Endodermal cell (in vitro differentiated cells): ENCODE measurements at regions not wholly inside any gene's neighbourhood (a gene's known extent, or its start where the extent isn't known, plus 50 kb on each side); places are given as distances from the start of the nearest gene placed in this dataset.

Experiments
- DNase-seq: peaks from one replicate; pipeline ENCODE4 v3.0.0-alpha.2; 2017
- H3K27ac ChIP-seq: 2 replicates; pipeline ENCODE4 v1.5.1; 2013; ENCODE audit warnings: mild to moderate bottlenecking, low read depth, low read length, moderate library complexity
- H3K27me3 ChIP-seq: 2 replicates; pipeline ENCODE4 v1.6.1; 2013; ENCODE audit warnings: mild to moderate bottlenecking, low read length, moderate library complexity; ENCODE audit not compliant: insufficient read depth, control insufficient read depth, poor library complexity, severe bottlenecking
- H3K36me3 ChIP-seq: 2 replicates; pipeline ENCODE4 v1.7.0; 2013; ENCODE audit warnings: mild to moderate bottlenecking, low read length, moderate library complexity; ENCODE audit not compliant: control insufficient read depth, insufficient read depth
- H3K4me1 ChIP-seq: one replicate; pipeline ENCODE4 v1.7.0; 2013; ENCODE audit warnings: low read length; ENCODE audit not compliant: control insufficient read depth, insufficient read depth
- H3K4me3 ChIP-seq: 2 replicates; pipeline ENCODE4 v1.5.1; 2013; ENCODE audit warnings: mild to moderate bottlenecking, low read length, moderate library complexity
- H3K9ac ChIP-seq: 2 replicates; pipeline ENCODE4 v1.6.1; 2013; ENCODE audit warnings: mild to moderate bottlenecking, low read length, moderate library complexity; ENCODE audit not compliant: poor library complexity, severe bottlenecking; ENCODE audit errors: extremely low read depth
- H3K9me3 ChIP-seq: 2 replicates; pipeline ENCODE4 v1.6.1; 2013; ENCODE audit warnings: mild to moderate bottlenecking, low read length, moderate library complexity; ENCODE audit not compliant: control insufficient read depth
- H3K27ac Mint-ChIP-seq: 2 replicates; pipeline ENCODE4 v1.8.0; 2020; ENCODE audit warnings: mixed read lengths
- H3K27me3 Mint-ChIP-seq: 2 replicates; pipeline ENCODE4 v1.8.0; 2021; ENCODE audit warnings: mild to moderate bottlenecking, mixed read lengths; ENCODE audit not compliant: insufficient read depth
- H3K36me3 Mint-ChIP-seq: 2 replicates; pipeline ENCODE4 v1.8.0; 2020; ENCODE audit warnings: low read depth, mixed read lengths
- H3K4me1 Mint-ChIP-seq: 2 replicates; pipeline ENCODE4 v1.8.0; 2020; ENCODE audit warnings: mixed read lengths
- H3K4me3 Mint-ChIP-seq: 2 replicates; pipeline ENCODE4 v1.8.0; 2020; ENCODE audit warnings: mild to moderate bottlenecking, moderate library complexity, mixed read lengths
- H3K9me3 Mint-ChIP-seq: 2 replicates; pipeline ENCODE4 v1.8.0; 2020; ENCODE audit warnings: mild to moderate bottlenecking, mixed read lengths
- WGBS, 2 experiments: methylation state at CpG; one replicate each; pipeline versions ENCODE4 v1.1.5 to v1.1.7; 2013; ENCODE audit warnings: missing lambda C conversion rate in 2 of 2, mixed read lengths in 1 of 2; ENCODE audit not compliant: insufficient coverage in 1 of 2, insufficient read length in 1 of 2; 5-methylcytosine and 5-hydroxymethylcytosine counted together
- TF ChIP-seq, protein P1 (sequence below): fragments of 200-600 bp; sonication (generic); conservative IDR thresholded peaks from 2 replicates; pipeline ENCODE4 v1.5.0; 2021; ENCODE audit warnings: antibody characterized with exemption, mild to moderate bottlenecking

DNA sequence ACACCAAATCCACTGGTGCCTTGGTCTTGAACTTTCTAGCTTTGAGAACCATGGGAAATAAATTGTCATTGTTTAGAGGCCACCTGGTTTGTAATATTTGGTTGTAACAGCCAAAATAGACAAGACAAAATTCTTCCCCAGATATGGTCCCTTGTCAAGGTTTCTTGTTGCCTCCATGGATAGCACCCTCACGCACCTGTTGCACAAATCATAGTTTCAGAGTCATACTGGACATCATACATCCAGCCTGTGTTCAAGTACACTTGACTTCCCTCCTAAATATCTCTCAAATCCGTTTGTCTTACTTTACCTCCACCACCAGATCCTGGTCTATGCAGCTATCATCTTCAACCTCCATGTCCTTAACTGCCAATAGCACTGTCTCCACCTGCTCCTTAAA lies 256.7 kb upstream of the IGFBP3 start:
- H3K4me1 Mint-ChIP-seq = peaks cover 9% of the 10 kb centered on the region
- no peak overlapping the region for H3K4me3 Mint-ChIP-seq
- no peaks in the 10 kb centered on the region for H3K9me3 ChIP-seq
- WGBS, 2 experiments = 90 to 100% methylated on average over 2 of the region's 2 CpGs
- H3K27me3 ChIP-seq = no peaks in the 10 kb centered on the region
- TF ChIP-seq, protein P1, sequence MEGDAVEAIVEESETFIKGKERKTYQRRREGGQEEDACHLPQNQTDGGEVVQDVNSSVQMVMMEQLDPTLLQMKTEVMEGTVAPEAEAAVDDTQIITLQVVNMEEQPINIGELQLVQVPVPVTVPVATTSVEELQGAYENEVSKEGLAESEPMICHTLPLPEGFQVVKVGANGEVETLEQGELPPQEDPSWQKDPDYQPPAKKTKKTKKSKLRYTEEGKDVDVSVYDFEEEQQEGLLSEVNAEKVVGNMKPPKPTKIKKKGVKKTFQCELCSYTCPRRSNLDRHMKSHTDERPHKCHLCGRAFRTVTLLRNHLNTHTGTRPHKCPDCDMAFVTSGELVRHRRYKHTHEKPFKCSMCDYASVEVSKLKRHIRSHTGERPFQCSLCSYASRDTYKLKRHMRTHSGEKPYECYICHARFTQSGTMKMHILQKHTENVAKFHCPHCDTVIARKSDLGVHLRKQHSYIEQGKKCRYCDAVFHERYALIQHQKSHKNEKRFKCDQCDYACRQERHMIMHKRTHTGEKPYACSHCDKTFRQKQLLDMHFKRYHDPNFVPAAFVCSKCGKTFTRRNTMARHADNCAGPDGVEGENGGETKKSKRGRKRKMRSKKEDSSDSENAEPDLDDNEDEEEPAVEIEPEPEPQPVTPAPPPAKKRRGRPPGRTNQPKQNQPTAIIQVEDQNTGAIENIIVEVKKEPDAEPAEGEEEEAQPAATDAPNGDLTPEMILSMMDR = no peak
- H3K36me3 Mint-ChIP-seq = no peaks in the 10 kb centered on the region
- no peaks in the 10 kb centered on the region for H3K27me3 Mint-ChIP-seq
- no peak for DNase-seq
- H3K27ac ChIP-seq = no peak overlapping the region
- H3K36me3 ChIP-seq = no peaks in the 10 kb centered on the region
- H3K4me1 ChIP-seq = peaks cover 12% of the 10 kb centered on the region
- peaks cover 12% of the 10 kb centered on the region for H3K9me3 Mint-ChIP-seq
- H3K9ac ChIP-seq = no peak overlapping the region
- H3K4me3 ChIP-seq = no peak overlapping the region
- no peak overlapping the region for H3K27ac Mint-ChIP-seq

DNA sequence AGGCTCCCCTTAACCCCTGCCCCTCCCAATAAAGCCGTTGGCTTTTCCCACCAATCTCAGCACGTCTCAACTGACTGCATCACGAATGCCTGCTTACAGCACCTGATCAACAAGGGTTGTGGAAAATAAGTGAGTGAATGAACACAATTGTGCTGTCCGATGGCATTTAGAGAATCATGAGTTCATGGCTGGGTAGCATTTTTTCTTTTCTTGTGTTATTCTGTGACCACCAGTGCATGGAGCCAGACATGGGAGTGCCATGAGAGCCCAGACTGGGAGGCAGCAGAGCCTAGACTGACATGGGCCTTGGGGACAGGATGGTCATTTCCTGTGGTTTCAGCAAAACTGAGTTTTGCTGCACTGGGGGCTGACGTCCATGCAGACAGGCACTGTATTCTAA lies 254.1 kb upstream of the IGFBP3 start:
- Histone ChIP-seq H3K36me3 (no peaks in the 10 kb centered on the region), H3K27ac (no peak overlapping the region), H3K9me3 (no peaks in the 10 kb centered on the region), H3K27me3 (no peaks in the 10 kb centered on the region), H3K4me3 (no peak overlapping the region), H3K9ac (no peak overlapping the region), H3K4me1 (peaks cover 12% of the 10 kb centered on the region)
- Mint-ChIP-seq H3K4me3 (no peak overlapping the region), H3K4me1 (peaks cover 9% of the 10 kb centered on the region), H3K27ac (no peak overlapping the region), H3K36me3 (no peaks in the 10 kb centered on the region), H3K27me3 (no peaks in the 10 kb centered on the region), H3K9me3 (no peaks in the 10 kb centered on the region)
- 91 to 100% methylated on average over 1 to 5 of the region's 5 CpGs for WGBS, 2 experiments
- TF ChIP-seq, protein P1 = no peak
- no peak for DNase-seq

DNA sequence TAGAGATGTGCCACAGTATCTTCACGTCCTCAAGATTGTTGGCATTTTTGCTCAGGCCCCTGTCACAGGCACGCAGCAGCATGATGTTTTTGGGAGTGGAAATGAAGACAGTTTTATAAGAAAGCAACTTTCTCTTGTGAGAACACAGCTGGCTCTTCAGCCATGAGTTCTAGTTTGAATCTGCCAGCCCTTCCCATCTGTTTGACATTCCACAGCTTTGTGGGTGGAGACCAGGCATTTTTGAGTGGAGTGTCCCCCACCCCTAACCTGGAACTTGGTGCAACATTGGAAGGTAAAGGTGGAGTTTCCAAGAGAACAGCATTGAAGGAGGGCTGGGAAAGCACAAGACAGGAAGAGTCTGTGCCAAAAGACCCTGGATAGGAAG lies 253.1 kb upstream of the IGFBP3 start:
- Mint-ChIP-seq H3K36me3 (no peaks in the 10 kb centered on the region), H3K4me3 (no peak overlapping the region), H3K9me3 (no peaks in the 10 kb centered on the region), H3K4me1 (peaks cover 9% of the 10 kb centered on the region), H3K27me3 (no peaks in the 10 kb centered on the region), H3K27ac (no peak overlapping the region)
- Histone ChIP-seq H3K27ac (no peak overlapping the region), H3K36me3 (no peaks in the 10 kb centered on the region), H3K9ac (no peak overlapping the region), H3K4me1 (peaks cover 12% of the 10 kb centered on the region), H3K27me3 (no peaks in the 10 kb centered on the region), H3K4me3 (no peak overlapping the region), H3K9me3 (no peaks in the 10 kb centered on the region)
- WGBS, 2 experiments = 67 to 76% methylated on average over 2 of the region's 2 CpGs
- TF ChIP-seq, protein P1 = no peak
- no peak for DNase-seq
